ENCODE measurements at regions not wholly inside any gene's neighbourhood (a gene's known extent, or its start where the extent isn't known, plus 50 kb on each side); places are given as distances from the start of the nearest gene placed in this dataset.

DNA sequence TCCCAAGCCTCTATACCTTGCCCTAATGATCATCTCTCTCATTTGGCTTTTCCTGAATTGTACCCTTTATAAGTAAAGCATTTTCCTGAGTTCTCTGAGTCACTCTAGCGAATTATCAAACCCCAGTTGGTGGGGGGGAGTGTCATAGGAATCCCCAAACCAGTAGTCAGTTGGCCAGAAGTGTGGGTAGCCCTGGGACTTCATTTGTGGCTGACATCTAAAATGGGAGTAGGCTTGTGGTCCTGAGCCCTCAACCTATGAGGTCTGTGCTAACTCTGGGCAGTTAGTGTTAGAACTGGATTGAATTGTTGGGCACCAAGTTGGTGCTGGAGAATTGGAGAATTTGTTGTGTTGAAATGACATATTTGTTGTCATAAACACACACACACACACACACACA is 91.3 kb downstream of the BBS10 start:
- no peak for DNase-seq

DNA sequence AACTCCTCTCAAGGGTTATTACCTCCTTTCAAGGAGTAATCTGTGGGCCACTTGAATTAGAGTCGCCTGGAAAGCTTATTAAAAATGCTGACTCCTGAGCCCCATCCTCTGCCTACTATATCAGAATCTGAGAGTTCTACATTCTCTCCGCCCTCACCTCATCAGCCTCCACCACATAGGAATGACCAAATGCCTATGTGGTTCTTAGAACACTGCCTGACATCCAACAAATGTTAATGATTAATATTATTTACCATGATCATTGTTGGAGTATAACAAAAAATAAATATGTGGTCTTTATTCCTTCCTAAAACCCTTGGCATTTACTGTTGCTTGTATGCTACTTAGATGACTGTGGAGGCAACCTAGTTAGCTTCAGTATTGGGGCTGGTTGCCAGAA is 91.9 kb downstream of the BBS10 start:
- no peak for DNase-seq

DNA sequence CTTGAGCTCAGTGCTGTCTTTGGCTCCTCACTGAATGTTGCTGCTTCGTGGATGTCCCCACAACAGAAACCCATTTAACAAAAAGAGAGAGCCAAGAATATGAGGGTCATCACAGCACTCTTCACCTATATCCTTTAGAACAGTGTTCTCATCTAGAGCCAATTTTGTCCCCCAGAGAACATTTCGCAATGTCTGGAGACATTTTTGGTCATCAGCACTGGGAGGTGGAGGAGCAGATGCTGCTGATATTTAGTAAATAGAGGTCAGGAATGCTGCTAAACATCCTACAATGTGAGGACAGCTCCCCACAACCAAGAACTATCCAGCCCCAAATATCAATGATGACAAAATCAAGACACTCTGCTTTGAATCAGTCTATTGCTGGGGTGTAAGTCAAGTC is 92.5 kb downstream of the BBS10 start:
- no peak for DNase-seq

DNA sequence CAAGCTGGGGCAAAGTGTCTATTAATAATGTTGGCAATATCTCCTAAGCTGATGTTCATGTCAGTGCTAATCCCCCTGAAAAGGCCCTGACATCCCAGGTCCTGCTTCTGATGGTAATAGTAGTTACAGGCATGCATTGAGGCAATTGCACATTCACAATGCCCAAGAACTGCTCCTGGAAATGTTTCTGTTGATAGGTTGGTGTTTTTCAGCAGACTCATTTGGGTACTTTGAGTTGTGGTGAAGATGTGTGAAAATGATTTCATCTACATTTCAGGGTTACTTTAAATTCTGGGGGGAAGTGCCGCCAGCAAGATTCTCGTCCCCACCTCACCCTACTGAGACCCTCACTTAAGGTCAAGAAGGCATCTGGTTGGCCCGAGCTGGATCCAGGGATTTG is 92.9 kb downstream of the BBS10 start:
- DNase-seq: no peak

DNA sequence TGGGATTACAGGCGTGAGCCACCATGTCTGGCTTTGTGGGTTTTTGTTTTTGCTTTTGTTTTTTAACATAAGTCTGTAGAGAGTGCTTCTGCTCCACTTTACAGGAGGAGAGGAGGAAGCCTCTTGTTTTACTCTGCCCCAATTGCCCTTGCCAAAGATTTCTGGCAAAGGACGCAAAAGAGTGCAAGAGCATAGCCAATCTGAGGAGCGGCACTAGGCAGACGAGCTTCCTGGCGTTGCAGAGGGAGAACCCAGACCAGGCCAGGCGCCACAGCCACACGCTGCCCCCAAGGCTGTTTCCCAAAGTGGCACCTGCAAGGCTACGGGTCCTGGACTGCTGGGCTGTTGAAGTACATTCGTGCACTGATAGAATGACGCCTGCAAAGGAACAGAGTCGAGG is 96.2 kb downstream of the BBS10 start:
- DNase-seq: no peak

DNA sequence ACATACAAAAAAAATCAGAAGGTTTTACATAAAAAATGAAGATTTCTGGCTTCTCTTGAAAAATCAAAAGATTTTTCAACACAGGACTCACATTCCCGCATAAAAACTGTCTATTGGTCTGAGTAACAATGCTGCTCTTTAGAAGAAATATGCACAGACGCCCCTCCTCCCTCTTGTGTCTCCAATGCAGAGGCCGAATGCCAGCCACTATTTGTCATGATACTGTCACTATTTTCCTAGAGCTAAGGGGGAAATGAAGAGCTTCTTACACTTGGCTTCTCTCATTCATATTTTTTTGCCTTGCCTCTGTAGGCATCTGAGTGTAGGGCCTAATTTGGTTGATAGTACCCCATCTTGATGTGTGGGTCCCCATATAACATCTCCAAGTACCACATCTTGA is 98.0 kb downstream of the BBS10 start:
- no peak for DNase-seq

DNA sequence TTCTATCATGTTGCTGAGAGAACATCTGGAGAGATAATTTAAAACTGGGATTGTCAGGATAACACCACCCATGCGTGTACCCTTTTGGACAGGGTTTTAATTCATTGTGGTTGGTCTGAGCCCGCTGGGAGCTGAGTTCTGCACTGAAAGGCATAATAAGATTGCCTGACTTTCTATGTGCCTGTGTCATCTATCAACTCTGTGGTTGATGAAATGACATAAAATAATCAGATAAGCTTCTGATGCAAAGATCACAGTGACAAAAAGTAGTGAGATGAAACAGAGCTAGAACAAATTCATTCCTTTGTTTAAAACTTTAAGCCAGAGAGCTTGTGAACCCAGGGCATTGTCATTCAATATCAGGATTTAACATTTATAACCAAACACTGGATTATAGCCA is 98.7 kb downstream of the BBS10 start:
- DNase-seq: no peak

DNA sequence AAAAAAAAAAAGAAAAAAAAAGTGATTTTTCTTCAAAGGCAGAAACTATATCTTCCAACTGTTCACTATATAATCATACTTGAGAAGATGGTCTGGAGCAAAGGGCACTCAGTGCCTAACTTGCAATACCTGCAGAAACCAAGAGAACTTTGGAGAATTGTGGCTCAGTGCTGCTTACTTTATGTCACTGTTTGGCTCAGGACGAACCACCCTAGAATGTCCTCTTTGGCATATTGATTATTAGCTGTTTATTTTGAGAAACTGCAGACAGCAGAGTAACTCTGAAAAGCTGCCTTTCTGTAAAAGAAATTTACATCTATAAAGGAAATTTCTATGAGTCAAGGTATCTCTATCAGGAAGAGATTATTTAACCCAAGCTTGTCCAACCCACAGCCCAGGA is 100.2 kb downstream of the BBS10 start:
- no peak for DNase-seq

DNA sequence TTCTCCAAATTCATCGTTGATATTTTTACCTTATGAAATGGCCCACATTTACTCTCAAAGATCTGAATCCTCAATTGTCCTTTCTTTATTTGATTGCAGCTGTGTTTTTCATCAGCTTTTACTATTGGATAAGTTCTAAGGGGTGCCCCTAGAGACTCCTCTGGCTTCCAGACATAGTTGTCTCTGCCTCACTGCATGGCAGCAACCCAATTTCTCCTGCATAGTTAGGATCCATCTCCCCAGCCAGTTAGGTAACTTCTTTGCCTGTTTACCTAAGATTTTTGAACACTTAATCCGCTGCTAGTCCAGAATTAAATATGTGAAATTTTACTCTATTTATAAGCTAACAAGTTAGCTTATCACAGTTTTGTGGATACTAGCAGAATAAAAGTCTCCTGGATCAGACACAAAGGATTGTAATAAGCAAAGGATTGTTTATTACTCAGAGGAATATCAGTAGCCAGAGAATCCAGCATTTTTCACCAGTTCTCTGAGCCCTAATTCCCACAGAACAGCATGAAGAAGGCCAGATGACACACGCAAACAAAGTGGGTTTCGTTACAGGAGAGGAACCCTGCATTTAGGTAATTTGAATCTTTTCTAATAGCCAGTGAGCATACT is 101.1 kb downstream of the BBS10 start:
- no peak for DNase-seq

DNA sequence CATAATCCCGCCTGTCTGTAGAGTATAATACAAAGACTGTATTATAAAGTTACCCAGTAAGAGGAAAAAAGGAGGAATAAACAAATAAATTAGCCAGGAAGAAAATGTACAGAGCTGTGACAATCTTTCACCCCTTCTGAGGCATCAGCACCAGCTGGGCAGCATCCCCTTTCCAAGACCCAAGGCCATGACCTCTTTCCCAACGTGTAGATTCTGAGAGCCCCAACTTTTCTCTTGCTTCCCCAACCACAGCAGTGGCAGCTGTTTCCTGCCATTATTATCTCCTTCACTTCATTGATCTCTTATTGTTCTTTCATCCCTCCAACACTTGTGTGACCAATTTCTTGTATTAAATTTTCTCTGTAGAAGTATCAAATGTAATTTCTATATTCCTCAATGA is 101.6 kb downstream of the BBS10 start:
- no peak for DNase-seq

DNA sequence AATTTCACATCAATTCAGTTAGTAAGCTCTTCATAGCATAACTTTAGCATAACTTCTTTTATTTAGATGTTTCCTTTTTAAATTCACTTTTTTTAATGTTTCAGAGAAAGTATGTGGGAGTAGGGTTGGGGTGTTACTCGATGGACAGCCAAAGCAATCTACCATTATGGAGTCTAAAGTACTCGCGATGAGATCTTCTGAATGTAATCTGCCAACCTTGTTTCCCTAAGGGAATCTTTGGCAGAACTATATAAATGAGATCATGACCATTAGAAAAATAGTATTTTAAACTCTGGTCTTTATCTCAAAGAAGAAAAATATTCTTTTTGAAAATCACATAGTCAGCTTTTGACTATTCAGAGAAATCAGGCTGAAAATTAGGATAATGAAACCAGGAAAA is 103.9 kb downstream of the BBS10 start:
- DNase-seq: no peak

DNA sequence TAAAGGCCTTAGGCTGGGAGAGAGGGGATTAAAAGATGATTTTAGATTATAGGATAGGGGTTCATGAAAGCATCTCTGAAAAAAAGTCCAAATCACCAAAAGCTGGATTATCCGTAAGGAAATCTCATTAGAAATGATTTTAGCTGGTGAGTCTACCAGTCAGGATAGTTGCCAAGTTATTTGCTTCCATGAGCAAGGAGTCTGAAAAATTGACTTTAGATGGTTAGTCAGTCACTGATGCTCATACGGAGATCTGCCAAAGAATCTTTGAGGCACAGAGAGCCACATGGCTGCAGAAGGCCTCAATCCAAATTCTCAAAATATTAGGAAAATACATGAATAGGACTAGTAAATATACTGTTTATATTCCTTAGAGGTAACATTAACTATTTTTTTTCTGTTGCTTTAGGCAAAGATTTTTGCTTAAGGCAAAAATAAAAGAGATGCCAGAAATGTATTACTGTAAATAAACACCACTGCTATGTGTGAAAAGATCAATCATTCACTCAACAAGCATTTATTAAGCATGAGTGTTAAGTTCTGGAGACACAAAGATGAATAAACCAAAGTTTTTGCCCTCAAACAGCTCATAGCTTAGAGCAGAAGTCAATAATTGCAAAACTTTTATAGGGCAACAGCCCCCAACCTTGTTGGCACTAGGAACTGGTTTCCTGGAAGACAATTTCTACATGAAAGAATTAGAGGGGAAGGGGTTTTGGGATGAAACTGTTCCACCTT is 105.2 kb downstream of the BBS10 start:
- DNase-seq: no peak

DNA sequence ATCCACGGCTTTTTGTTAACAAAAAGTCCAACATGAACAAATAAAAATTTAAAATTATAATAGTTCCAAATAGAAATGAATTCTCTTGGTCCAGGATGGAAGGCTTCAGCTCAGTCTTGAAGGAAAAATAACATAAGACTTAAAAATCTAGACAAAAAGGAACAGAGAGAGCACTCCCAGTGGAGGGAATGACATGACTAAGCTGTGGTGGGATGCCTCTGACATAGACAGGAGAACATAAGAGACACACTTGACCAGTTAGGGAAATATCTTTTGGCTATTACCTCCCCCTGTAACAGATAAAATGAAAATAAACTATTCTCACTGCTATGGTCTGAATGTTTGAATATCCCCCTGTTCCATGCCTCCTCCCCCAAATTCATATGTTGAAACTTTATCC is 106.8 kb downstream of the BBS10 start:
- DNase-seq: no peak

DNA sequence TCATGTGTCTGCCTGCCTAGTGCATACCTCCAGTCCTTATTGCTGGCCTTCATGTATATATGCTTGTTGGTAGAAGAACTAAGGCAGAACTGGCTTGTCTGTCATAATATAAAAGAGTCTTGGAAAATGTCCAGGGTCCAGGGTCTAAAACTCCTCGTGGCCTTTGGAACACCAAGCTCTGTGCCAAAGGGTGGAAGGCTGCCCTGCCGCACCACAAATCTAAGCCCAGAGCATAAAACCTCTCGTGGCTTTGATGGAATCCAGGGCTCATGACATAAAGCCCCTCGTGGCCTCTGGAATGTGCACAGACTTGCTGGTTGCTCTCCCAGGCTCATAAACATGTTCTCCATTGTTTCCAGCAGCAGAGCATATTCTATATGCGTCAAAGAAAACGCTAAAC is 107.9 kb downstream of the BBS10 start:
- no peak for DNase-seq

DNA sequence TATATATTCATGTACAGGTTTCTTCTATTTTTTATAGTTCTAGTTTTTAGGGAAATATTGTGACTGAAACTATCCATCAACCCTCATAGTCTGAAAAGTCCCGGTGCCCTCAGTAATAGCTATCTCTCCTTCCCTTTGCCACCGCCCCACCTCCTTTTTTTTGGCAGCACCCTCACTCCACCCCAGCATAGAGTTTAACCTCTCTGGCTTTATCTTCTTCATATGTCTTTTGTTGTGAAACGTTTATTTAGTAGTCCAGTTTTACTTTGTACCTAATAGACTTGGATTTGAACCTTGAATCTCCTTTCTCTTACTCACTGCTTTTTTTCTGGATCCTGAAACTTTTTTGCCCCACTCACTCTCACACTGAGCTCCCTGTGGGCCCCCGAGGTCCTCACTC is 109.5 kb downstream of the BBS10 start:
- no peak for DNase-seq

DNA sequence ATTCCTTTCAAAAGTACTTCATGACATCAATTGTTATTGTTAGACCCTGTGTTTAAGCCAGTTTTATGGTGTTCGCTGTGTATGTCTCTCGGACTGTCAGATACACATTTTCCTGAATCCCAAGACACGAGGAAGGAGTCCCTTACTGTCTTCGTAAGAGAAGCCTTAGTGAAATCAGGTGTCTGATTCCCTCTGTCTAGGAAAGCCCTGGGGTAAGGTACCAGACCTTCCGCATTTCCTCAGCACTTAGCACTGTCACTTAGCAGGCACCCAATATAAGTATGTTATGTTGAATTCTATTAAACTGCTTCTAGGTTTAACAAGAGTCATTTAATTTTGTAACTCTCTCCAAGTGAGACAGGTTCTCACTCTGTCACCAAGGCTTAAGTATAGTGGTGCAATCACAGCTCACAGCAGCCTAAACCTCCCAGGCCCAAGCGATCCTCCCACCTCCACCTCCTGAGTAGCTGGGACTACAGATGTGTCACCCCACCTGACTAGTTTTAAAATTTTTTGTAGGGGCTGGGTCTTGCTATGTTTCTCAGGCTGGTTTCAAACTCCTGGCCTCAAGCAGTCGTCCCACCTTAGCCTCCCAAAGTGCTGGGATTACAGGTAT is 111.0 kb downstream of the BBS10 start:
- no peak for DNase-seq

DNA sequence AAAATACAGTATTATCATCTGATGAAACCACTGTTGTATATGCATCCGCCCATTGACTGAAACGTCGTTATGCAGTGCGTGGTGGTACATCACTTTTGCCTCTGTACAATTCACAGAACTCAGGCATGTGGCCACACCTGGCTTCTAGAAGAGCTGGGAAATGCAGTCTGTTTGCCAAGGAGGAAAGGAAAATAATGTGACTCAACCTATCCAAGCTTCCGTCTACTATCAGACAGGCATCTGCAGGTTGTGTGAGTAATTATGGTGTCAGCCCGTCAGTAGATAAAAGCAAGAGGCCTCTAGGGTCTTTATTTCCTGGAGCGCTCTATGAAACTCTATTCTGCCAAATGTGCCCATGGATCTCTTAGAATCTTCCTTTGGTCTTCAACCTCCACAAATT is 111.6 kb downstream of the BBS10 start:
- no peak for DNase-seq

DNA sequence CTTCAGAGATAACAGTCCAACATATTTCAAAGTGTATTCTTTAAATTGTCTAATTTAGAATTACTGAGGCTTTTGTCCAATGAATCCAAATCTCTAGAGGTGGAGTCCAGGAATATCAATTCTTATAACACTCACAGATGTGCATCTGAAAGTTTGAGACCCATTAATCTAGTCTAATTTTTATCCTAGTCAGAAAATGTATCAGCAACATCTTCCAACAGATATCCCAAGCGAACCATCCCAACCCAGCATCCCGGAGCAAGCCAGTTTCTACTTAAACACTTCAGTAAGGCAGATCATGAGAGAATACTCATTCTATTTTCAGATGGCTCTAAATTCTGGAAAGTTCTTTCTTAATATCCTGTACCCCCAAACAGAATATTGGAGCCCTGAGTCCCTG is 113.5 kb downstream of the BBS10 start:
- no peak for DNase-seq

DNA sequence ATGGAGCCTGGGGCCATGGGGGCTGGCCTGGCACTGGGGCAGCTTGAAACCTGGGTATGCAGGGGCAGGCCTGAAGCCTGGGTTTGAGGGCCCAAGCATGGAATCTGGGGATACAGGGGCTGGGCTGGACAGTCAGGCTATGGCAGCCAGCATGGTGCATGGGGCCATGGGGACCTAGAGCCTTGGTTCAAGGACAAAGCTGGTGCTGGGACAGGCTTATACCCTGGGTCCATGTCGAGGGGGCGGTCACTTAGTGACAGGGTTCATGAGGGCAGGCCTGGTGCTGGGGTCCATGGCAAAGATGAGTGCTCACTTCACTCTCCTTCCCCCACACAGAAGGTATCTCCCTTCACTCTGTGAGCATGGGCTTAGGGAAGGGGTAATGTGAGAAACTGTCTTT is 116.2 kb downstream of the BBS10 start:
- DNase-seq: no peak

DNA sequence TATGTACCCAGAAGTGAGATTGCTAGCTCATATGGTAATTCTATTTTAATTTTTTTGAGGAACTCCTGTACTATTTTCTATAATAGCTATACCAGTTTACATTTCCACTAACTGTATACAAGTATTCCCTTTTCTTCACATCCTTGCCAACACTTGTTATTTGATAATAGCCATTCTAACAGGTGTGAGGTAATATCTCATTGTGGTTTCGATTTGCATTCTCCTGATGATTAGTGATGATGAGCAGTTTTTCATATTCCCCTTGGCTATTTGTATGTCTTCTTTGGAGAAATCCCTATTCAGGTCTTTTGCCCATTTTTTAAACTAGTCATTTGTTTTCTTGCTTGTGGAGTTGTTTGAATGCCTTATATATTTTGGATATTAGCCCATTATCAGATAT is 121.3 kb downstream of the BBS10 start:
- DNase-seq: no peak

DNA sequence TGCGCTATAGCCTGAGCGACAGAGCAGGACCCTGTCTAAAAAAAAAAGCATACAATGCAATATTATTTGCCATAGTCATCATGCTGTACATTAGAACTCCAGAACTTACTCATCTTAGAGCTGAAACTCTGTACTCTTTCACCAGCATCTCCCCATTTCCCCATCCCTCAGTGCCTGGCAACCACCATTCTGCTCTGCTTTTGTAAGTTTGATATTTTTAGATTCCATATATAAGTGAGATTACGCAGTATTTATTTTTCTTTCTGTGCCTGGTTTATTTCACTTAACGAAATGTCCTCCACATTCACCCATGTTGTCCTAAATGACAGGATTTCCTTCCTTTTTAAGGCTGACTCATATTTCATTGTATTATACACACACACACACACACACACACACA is 121.8 kb downstream of the BBS10 start:
- no peak for DNase-seq

DNA sequence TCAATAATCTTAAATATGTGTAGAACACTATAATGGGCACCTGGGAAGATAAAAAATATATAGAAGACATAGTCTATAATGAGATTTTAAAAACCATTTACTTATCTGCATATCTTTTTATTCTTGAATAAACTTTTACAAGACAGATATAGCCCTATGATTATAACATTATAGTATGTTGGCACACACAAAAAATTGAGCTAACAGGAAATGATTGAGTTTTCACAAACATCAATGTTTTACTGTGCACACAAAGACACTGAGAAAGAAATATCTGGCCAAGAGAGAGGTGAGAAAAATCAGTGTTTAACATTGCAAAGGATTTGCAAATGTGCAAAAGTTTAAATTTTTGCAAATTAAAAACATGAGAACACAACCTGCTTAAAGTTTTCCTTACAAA is 124.3 kb downstream of the BBS10 start:
- DNase-seq: no peak

DNA sequence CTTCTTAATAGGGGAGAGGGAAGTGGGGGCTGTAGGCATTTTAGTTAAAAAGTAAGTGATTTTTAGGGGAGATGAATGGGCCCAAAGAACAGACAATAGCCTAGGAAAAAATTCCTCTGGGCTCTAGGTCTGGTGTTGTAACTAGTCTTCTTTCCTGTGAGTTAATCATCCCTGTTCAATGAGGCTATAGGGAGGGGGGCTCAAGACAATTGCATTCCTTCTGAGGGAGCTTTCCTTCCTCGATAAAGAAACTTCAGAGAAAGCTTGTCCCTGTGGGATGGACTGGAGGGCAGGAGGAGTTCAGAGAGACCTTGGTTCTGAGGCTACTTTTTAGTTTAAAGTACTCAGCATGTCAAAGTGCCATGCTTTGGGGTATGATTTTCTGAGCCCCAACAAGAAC is 127.2 kb downstream of the BBS10 start:
- no peak for DNase-seq

DNA sequence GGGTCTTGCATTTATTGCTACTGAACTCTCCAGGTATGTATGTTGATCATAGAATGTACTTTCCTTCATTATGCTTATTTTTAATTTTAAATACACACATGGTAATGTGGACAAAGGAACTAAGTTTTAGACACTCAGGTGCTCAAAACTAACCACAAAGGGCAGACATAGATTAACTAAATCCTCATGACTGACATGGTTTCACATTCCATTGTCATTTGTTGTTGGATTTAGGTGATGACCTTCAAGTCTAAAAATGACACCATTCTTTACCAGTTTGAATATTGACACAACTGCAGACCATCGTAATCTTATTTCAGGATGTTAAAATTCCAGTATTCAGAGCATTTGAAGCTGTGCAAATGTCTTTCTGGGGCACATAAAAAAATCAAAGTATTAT is 128.4 kb downstream of the BBS10 start:
- DNase-seq: no peak
